Testis (tissue), 2 donors: ENCODE measurements at regions not wholly inside any gene's neighbourhood (a gene's known extent, or its start where the extent isn't known, plus 50 kb on each side); places are given as distances from the start of the nearest gene placed in this dataset.
"Not testable (repeated sequence)": the region's sequence is repeated elsewhere in the genome, so short reads cannot be mapped to it uniquely, and the experiment has no call there.

Experiments used
- DNase-seq: peaks from one replicate; pipeline ENCODE4 v3.0.0-alpha.2; 2019
- H3K27ac ChIP-seq, 2 donors: fragments of 200-600 bp; sonication (generic); one replicate each; pipeline ENCODE4 v1.5.1; 2019
- H3K27me3 ChIP-seq: fragments of 200-600 bp; sonication (generic); one replicate; pipeline ENCODE4 v1.5.1; 2019
- H3K36me3 ChIP-seq: fragments of 200-600 bp; sonication (generic); one replicate; pipeline ENCODE4 v1.5.1; 2017; ENCODE audit warnings: low read depth; ENCODE audit errors: missing control alignments
- H3K4me1 ChIP-seq: fragments of 200-600 bp; sonication (generic); one replicate; pipeline ENCODE4 v1.5.1; 2019
- H3K4me3 ChIP-seq, 2 donors: fragments of 200-600 bp; sonication (generic); one replicate each; pipeline ENCODE4 v1.5.1; 2017 to 2019
- H3K9me3 ChIP-seq: fragments of 200-600 bp; sonication (generic); one replicate; pipeline ENCODE4 v1.5.1; 2017
- CTCF ChIP-seq, 3 experiments: fragments of 450-650 bp in 2 of 3; fragments of 200-600 bp in 1 of 3; sonication (generic) in 1 of 3; IDR thresholded peaks; one replicate each; pipeline ENCODE4 v1.5.1; 2016 to 2019; ENCODE audit warnings: antibody characterized with exemption in 3 of 3, mild to moderate bottlenecking in 2 of 3, moderate library complexity in 1 of 3
- POLR2A ChIP-seq: fragments of 450-650 bp; IDR thresholded peaks from one replicate; pipeline ENCODE4 v1.6.1; 2017; ENCODE audit warnings: antibody characterized with exemption, mild to moderate bottlenecking, moderate library complexity
- WGBS, 2 donors: methylation state at CpG; one replicate each; pipeline ENCODE4 v1.1.5; 2018; 5-methylcytosine and 5-hydroxymethylcytosine counted together
- intact Hi-C: fragments of 100-400 bp; cut with DNase I; formaldehyde crosslinking; loops from one replicate; pipeline ENCODE4 v1.15.1; 2023; ENCODE audit warnings: low total_unique reads

GRCh38 chr7:66452165-66452564 lies 176.5 kb upstream of the KCTD7 start:
- Histone ChIP-seq H3K27ac (no peak overlapping the region), H3K36me3 (no peaks in the 10 kb centered on the region), H3K4me1 (no peaks in the 10 kb centered on the region), H3K9me3 (no peaks in the 10 kb centered on the region), H3K27me3 (no peaks in the 10 kb centered on the region), H3K4me3 (no peak overlapping the region)
- TF ChIP-seq POLR2A (no peak), CTCF (IDR thresholded peaks at IDR 0.05) (no peak)
- no peak for DNase-seq
- intact Hi-C loops: no loop called here
- WGBS, 2 donors: 94 to 96% methylated on average over 2 of the region's 2 CpGs

GRCh38 chr7:66453340-66453739 lies 175.3 kb upstream of the KCTD7 start:
- H3K27ac ChIP-seq: no peak overlapping the region
- H3K27me3 ChIP-seq: no peaks in the 10 kb centered on the region
- WGBS, 2 donors: 94 to 95% methylated on average over 5 to 6 of the region's 6 CpGs
- TF ChIP-seq POLR2A (no peak), CTCF (IDR thresholded peaks at IDR 0.05) (no peak)
- intact Hi-C loops: no loop called here
- no peak overlapping the region for H3K4me3 ChIP-seq
- no peaks in the 10 kb centered on the region for H3K36me3 ChIP-seq
- H3K9me3 ChIP-seq: no peaks in the 10 kb centered on the region
- H3K4me1 ChIP-seq: no peaks in the 10 kb centered on the region
- no peak for DNase-seq

GRCh38 chr7:66454600-66455225 lies 174.0 kb upstream of the KCTD7 start:
- TF ChIP-seq POLR2A (no peak), CTCF (IDR thresholded peaks at IDR 0.05) (no peak)
- Histone ChIP-seq H3K27ac (no peak overlapping the region), H3K36me3 (no peaks in the 10 kb centered on the region), H3K9me3 (no peaks in the 10 kb centered on the region), H3K4me3 (no peak overlapping the region), H3K27me3 (no peaks in the 10 kb centered on the region), H3K4me1 (peaks cover 4% of the 10 kb centered on the region)
- intact Hi-C loops: no loop called here
- no peak for DNase-seq
- 86 to 94% methylated on average over 5 of the region's 5 CpGs for WGBS, 2 donors

GRCh38 chr7:66455432-66455831 lies 173.2 kb upstream of the KCTD7 start:
- DNase-seq, H3K4me3 ChIP-seq, intact Hi-C loops, H3K27ac ChIP-seq, H3K4me1 ChIP-seq, H3K36me3 ChIP-seq, H3K9me3 ChIP-seq, H3K27me3 ChIP-seq: not testable (repeated sequence)
- 82% methylated on average over 1 of the region's 1 CpG; no CpG with 5 or more reads in 1 of the 2 donors for WGBS, 2 donors

- DNase-seq, H3K9me3 ChIP-seq, H3K27ac ChIP-seq, H3K4me1 ChIP-seq, H3K36me3 ChIP-seq, H3K4me3 ChIP-seq, H3K27me3 ChIP-seq, intact Hi-C loops: not testable (repeated sequence)
- WGBS, 2 donors: 90 to 94% methylated on average over 2 of the region's 2 CpGs
These were observed 172.2 kb upstream of the KCTD7 start for GRCh38 chr7:66456431-66456830.

- 69 to 72% methylated on average over 5 of the region's 5 CpGs for WGBS, 2 donors
- H3K4me3 ChIP-seq, H3K36me3 ChIP-seq, H3K4me1 ChIP-seq, intact Hi-C loops, H3K27ac ChIP-seq, H3K9me3 ChIP-seq, H3K27me3 ChIP-seq: not testable (repeated sequence)
- peak; percentile 43 for DNase-seq
These were observed 169.7 kb upstream of the KCTD7 start for GRCh38 chr7:66458991-66459390.

- intact Hi-C loops, H3K4me3 ChIP-seq, H3K36me3 ChIP-seq, H3K27ac ChIP-seq, H3K27me3 ChIP-seq, H3K9me3 ChIP-seq, H3K4me1 ChIP-seq, DNase-seq: not testable (repeated sequence)
- WGBS, 2 donors: 42 to 62% methylated on average over 5 of the region's 5 CpGs
These were observed 168.8 kb upstream of the KCTD7 start for GRCh38 chr7:66459783-66460413.
